Retinal pigment epithelial cell (primary cell): ENCODE measurements at regions not wholly inside any gene's neighbourhood (a gene's known extent, or its start where the extent isn't known, plus 50 kb on each side); places are given as distances from the start of the nearest gene placed in this dataset.

ENCODE experiments used
- DNase-seq: peaks from one replicate; pipeline ENCODE4 v3.0.0-alpha.2; 2010; ENCODE audit warnings: low read depth
- H3K4me3 ChIP-seq: 2 replicates; pipeline ENCODE4 v1.5.1; 2011; ENCODE audit warnings: mild to moderate bottlenecking, low read length, control low read depth, moderate library complexity
- TF ChIP-seq, protein P1 (sequence below): conservative IDR thresholded peaks from 2 replicates; pipeline ENCODE4 v1.5.1; 2011; ENCODE audit warnings: low read depth, low read length, control low read depth, inconsistent platforms

DNA sequence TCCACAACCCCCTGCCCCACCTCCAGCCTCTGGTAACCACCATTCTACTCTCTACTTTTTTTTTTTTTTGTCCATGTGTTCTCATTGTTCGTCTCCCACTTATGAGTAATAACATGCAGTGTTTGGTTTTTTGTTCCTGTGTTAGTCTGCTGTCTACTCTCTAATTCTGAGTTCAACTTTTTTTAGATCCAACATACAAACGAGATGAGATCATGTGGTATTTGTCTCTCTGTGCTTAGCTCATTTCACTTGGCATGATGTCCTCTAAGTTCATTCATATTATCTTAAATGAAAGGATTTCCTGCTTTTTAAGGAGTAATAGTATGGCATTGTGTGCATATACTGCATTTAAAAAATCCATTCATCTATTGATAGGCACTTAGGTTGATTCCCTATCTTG is 130.9 kb downstream of the NMUR2 start:
- TF ChIP-seq, protein P1, sequence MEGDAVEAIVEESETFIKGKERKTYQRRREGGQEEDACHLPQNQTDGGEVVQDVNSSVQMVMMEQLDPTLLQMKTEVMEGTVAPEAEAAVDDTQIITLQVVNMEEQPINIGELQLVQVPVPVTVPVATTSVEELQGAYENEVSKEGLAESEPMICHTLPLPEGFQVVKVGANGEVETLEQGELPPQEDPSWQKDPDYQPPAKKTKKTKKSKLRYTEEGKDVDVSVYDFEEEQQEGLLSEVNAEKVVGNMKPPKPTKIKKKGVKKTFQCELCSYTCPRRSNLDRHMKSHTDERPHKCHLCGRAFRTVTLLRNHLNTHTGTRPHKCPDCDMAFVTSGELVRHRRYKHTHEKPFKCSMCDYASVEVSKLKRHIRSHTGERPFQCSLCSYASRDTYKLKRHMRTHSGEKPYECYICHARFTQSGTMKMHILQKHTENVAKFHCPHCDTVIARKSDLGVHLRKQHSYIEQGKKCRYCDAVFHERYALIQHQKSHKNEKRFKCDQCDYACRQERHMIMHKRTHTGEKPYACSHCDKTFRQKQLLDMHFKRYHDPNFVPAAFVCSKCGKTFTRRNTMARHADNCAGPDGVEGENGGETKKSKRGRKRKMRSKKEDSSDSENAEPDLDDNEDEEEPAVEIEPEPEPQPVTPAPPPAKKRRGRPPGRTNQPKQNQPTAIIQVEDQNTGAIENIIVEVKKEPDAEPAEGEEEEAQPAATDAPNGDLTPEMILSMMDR, result no peak
- no peak for DNase-seq
- no peak overlapping the region for H3K4me3 ChIP-seq

DNA sequence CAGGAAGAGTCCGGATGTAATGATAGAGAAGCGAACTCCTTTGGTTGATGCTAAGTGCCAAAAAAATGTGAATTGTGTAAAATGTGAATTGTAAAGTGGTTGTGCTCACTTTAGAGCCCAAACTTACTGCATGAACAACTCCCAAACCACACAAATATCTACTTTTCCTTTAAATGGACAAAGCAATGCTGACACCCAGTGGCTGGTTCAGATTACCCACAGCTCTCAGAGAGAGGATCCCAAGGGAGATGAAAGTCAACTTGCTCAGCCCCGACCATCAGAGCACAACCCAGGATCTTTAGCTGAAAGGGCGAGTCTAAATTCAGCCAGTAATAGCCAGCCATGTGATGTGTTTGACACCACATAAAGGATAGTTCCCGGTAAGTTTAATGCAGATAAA is 133.7 kb downstream of the NMUR2 start:
- TF ChIP-seq, protein P1, result peak; percentile 61
- no peak overlapping the region for H3K4me3 ChIP-seq
- no peak for DNase-seq

DNA sequence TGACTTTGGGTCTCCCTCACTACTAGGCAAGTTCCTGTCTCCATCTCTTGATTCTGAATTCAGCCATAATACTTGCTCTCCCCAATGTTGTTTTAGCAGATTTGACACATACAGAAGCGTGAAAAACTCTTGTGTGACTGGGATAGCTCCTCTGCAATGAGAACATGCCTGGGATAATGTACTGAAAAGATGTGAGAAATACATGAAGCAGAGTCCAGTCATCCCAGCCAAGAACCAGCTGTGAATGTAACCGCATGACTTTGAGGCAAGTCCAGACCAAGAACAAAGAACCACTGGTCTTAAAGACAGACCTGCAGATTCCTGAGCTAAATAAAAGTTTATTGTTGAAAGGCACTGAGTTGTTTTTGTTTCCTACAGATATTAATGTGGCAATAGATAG is 135.0 kb downstream of the NMUR2 start:
- TF ChIP-seq, protein P1, result no peak

DNA sequence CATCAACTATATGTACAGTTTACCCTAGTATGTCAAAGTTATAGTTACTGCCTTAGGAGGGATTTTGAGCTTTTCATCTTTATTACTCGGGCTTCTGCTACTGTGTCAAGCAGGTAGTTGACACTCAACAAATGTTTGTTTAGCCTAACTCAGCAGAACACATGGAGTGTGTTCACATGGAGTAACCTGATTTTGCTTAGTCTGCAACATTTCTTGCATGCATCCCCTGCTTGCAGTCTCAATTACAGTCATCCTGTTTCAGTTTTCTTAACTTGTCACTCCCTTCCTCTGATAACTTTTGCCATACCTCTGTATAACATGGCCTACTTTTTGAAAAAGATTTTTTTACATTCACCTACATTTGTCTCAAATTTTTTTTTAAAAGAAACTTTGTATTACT is 135.5 kb downstream of the NMUR2 start:
- DNase-seq, result no peak
- TF ChIP-seq, protein P1, result no peak
- no peak overlapping the region for H3K4me3 ChIP-seq

More for the DNA sequence above, 135.0 kb downstream of the NMUR2 start:
- no peak for DNase-seq
- H3K4me3 ChIP-seq, result no peak overlapping the region

DNA sequence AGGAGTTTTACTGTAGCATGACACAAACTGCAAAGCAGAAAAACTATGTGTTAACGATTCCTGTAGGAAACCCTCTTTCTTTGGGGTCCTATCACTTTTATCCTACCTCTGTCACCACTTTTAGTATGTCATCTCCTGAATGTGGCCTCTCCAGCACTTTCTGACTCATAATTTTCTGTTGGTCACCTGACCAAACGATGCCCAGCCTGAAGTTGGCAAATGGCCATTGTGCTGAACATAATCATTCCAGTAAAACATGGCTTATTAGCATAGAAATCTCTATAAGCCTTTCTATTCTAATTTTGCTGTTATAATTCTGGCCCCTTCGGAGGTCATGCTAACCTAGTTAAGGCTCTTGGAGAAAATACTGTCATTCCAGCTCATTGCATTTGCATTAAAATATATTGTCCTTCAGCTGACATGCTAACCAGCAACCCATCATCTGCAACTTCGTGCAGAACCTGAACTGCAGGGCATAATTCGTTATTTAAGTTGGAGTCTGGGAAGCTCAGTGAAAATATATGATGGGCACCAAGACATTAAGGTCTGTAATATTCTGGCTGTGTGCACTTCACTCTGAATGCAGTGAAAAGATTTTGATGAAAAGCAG is 140.3 kb downstream of the NMUR2 start:
- peak; percentile 66 for DNase-seq
- TF ChIP-seq, protein P1, result no peak

DNA sequence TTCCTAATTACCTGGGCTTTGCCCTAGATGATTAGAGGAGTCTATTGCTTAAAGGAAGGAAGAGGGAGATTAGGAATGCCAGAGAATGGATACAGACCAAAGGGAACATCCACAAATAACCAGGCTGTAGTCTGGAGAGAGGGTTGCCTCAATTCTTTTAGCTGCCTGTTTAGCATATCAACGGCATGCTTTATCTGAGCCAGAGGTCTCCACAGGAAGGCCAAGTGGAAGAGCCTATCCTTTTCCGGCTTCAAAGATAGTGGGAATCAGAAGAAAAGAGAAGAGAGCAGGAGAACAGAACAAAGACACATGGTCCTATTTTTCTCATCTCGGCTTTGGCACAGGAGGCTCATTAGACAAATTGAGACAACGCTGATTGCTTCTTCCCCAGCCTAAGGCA is 142.4 kb downstream of the NMUR2 start:
- TF ChIP-seq, protein P1, result no peak
- no peak for DNase-seq
- no peak overlapping the region for H3K4me3 ChIP-seq

More for the DNA sequence above, 140.3 kb downstream of the NMUR2 start:
- no peak overlapping the region for H3K4me3 ChIP-seq

DNA sequence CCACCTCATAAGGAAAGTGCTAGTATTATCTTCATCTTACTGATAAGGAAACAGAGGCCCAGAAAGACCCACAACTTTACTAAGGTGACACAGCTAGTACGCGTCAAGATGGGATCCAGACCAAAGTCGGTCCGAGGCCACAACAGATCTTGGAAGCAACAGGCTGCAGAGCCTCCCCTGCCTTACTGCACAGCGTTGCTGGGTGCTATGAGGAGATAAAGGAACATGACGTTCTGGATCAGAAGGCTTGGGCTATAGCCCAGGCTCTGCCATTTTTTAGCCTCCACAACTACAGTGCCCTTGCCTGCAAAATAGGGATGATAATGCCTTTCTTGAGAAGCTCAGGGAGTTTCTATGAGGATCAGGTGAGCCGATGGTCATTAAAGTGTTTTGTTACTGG is 144.1 kb downstream of the NMUR2 start:
- no peak overlapping the region for H3K4me3 ChIP-seq
- no peak for DNase-seq
- TF ChIP-seq, protein P1, result no peak
